Duodenal mucosa (tissue), 2 donors: ENCODE measurements at regions not wholly inside any gene's neighbourhood (a gene's known extent, or its start where the extent isn't known, plus 50 kb on each side); places are given as distances from the start of the nearest gene placed in this dataset.

Experiments
- H3K27ac ChIP-seq: one replicate; pipeline ENCODE4 v1.7.0; 2013; ENCODE audit warnings: low read depth, low read length
- H3K27me3 ChIP-seq, 2 donors: one replicate each; pipeline ENCODE4 v1.7.0; 2013; ENCODE audit warnings: low read length in 2 of 2, control low read depth in 1 of 2; ENCODE audit not compliant: insufficient read depth in 2 of 2, control insufficient read depth in 1 of 2
- H3K36me3 ChIP-seq, 2 donors: one replicate each; pipeline ENCODE4 v1.7.0; 2013; ENCODE audit warnings: low read length in 2 of 2, control low read depth in 1 of 2; ENCODE audit not compliant: insufficient read depth in 2 of 2, control insufficient read depth in 1 of 2
- H3K4me1 ChIP-seq, 2 donors: one replicate each; pipeline ENCODE4 v1.7.0; 2013; ENCODE audit warnings: low read length in 2 of 2, control low read depth in 1 of 2; ENCODE audit not compliant: insufficient read depth in 2 of 2, control insufficient read depth in 1 of 2
- H3K4me3 ChIP-seq, 2 donors: one replicate each; pipeline ENCODE4 v1.7.0; 2013; ENCODE audit warnings: low read length in 2 of 2, low read depth in 1 of 2
- H3K9ac ChIP-seq, 2 donors: one replicate each; pipeline ENCODE4 v1.7.0; 2013; ENCODE audit warnings: low read length in 2 of 2, low read depth in 1 of 2
- H3K9me3 ChIP-seq, 2 donors: one replicate each; pipeline ENCODE4 v1.7.0; 2013; ENCODE audit warnings: low read length in 2 of 2, control low read depth in 1 of 2; ENCODE audit not compliant: control insufficient read depth in 1 of 2

GRCh38 chr12:60107992-60108391, 512.2 kb downstream of the SLC16A7 start:
- Histone ChIP-seq H3K36me3 (no peaks in the 10 kb centered on the region), H3K4me1 (no peaks in the 10 kb centered on the region), H3K27me3 (no peaks in the 10 kb centered on the region), H3K27ac (no peak overlapping the region), H3K9ac (no peak overlapping the region), H3K4me3 (no peak overlapping the region), H3K9me3 (no peaks in the 10 kb centered on the region)

DNA sequence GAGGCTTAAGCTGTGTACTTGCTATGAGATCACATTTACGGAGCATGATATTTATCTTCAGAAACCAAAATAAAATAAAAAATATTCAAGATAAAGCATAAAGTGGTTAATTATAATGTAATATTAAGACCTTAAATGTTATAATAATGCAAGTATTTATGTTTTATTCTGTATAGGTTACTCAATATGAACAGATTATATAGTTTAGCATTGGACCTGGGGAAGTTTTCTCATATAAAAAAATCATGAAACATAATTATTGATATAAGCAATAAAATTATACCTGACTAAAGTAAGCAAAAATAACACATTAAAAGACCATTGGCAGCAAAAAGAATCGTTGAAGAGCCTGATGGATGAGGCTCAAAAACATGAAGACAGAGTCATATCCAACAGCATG, 516.2 kb downstream of the SLC16A7 start:
- no peaks in the 10 kb centered on the region for H3K4me1 ChIP-seq
- H3K27ac ChIP-seq: no peak overlapping the region
- no peaks in the 10 kb centered on the region for H3K36me3 ChIP-seq
- H3K27me3 ChIP-seq: no peaks in the 10 kb centered on the region
- no peak overlapping the region for H3K9ac ChIP-seq
- H3K9me3 ChIP-seq: no peaks in the 10 kb centered on the region
- H3K4me3 ChIP-seq: no peak overlapping the region

DNA sequence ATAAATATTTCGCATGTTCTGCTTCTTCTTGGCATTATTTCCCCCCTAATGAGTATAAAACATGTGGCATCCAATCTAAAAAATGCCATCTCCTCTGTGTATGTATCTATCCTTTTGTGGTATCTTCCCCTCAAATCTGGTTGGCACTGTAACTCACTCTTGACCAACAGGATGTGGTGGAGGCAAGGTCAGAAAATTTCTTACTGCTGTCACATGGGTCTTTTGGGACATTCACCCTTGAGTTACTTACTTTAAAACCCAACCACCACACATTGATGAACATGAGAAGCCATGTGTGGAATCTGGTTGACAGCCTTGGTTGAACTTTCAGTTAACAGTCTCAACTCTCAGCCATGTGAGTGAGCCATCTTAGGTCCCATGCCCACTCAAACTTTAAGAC, 516.9 kb downstream of the SLC16A7 start:
- Histone ChIP-seq H3K27ac (no peak overlapping the region), H3K27me3 (no peaks in the 10 kb centered on the region), H3K4me1 (no peaks in the 10 kb centered on the region), H3K9me3 (no peaks in the 10 kb centered on the region), H3K9ac (no peak overlapping the region), H3K36me3 (no peaks in the 10 kb centered on the region), H3K4me3 (no peak overlapping the region)

GRCh38 chr12:60114169-60114568, 518.3 kb downstream of the SLC16A7 start:
- H3K4me3 ChIP-seq: no peak overlapping the region
- no peaks in the 10 kb centered on the region for H3K36me3 ChIP-seq
- no peaks in the 10 kb centered on the region for H3K9me3 ChIP-seq
- H3K4me1 ChIP-seq: no peaks in the 10 kb centered on the region
- no peak overlapping the region for H3K9ac ChIP-seq
- H3K27ac ChIP-seq: no peak overlapping the region
- H3K27me3 ChIP-seq: no peaks in the 10 kb centered on the region

GRCh38 chr12:60119327-60119726, 523.5 kb downstream of the SLC16A7 start:
- no peak overlapping the region for H3K27ac ChIP-seq
- H3K9ac ChIP-seq: no peak overlapping the region
- H3K27me3 ChIP-seq: no peaks in the 10 kb centered on the region
- no peak overlapping the region for H3K4me3 ChIP-seq
- H3K4me1 ChIP-seq: no peaks in the 10 kb centered on the region
- H3K9me3 ChIP-seq: no peaks in the 10 kb centered on the region
- H3K36me3 ChIP-seq: no peaks in the 10 kb centered on the region

DNA sequence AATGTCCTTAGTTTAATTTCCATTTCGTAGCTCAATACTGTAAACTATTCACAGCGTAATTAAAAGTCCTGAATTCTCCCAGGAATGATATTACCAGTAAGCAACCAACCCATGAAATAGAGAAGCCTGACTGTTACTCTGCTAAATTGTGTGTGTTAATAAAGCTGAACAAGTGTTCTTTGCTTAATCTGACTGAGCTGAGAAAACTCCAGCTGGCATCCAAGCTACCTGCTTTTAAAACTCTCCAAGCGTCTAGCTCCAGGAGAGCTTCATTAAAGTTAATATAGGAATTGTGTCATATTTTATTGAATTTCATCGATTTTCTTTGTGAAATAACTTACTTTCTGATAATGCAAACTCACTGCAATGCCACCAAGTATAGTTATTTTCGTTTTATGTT, 524.4 kb downstream of the SLC16A7 start:
- no peaks in the 10 kb centered on the region for H3K36me3 ChIP-seq
- no peaks in the 10 kb centered on the region for H3K27me3 ChIP-seq
- no peak overlapping the region for H3K9ac ChIP-seq
- no peak overlapping the region for H3K27ac ChIP-seq
- H3K4me3 ChIP-seq: no peak overlapping the region
- H3K9me3 ChIP-seq: no peaks in the 10 kb centered on the region
- H3K4me1 ChIP-seq: no peaks in the 10 kb centered on the region

DNA sequence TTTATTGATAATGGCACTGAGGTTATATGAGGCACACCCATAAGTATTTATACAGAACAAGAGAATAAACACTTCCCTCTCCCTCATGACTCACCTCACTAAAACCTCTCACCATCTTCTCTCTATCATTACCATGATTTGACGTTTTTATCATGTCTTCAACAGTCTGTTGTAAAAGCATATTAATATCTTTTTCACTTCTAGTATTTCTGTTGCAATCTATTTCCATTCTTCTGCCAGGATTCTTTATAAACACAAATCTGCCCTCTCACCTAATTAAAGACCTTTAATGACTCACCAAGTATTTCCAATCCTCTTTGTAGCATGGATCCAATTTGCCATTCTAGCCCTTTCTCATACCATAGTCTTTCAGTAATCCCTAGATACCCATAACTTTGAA, 527.7 kb downstream of the SLC16A7 start:
- H3K4me1 ChIP-seq: no peaks in the 10 kb centered on the region
- peaks cover 0 to 5% of the 10 kb centered on the region in 2 donors for H3K9me3 ChIP-seq
- no peaks in the 10 kb centered on the region for H3K36me3 ChIP-seq
- no peaks in the 10 kb centered on the region for H3K27me3 ChIP-seq
- no peak overlapping the region for H3K9ac ChIP-seq
- no peak overlapping the region for H3K27ac ChIP-seq
- H3K4me3 ChIP-seq: no peak overlapping the region

DNA sequence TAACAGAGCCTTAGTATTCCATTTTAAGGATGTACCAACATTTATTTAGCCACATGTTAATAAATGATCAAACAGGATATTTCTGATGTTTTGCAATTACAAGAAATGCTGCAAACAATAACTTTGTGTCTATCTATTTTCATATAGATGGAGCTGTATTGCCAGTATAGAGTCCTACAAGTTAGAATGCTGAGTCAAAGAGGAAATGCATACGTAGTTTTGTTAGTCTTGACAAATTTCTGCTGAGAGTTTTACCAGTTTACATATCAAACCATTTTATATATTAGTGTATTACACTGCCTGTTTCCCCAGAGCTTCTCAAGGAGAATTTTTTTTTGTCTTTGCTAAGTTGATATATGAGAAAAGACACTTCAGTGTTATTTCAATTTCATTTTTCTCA, 541.7 kb downstream of the SLC16A7 start:
- Histone ChIP-seq H3K27me3 (no peaks in the 10 kb centered on the region), H3K36me3 (no peaks in the 10 kb centered on the region), H3K27ac (no peak overlapping the region), H3K4me1 (no peaks in the 10 kb centered on the region), H3K4me3 (no peak overlapping the region), H3K9me3 (no peaks in the 10 kb centered on the region), H3K9ac (no peak overlapping the region)

- Histone ChIP-seq H3K27me3 (no peaks in the 10 kb centered on the region), H3K4me3 (no peak overlapping the region), H3K9me3 (no peaks in the 10 kb centered on the region), H3K9ac (no peak overlapping the region), H3K27ac (no peak overlapping the region), H3K4me1 (no peaks in the 10 kb centered on the region), H3K36me3 (no peaks in the 10 kb centered on the region)
Observed at GRCh38 chr12:60138526-60138925, 542.7 kb downstream of the SLC16A7 start.

DNA sequence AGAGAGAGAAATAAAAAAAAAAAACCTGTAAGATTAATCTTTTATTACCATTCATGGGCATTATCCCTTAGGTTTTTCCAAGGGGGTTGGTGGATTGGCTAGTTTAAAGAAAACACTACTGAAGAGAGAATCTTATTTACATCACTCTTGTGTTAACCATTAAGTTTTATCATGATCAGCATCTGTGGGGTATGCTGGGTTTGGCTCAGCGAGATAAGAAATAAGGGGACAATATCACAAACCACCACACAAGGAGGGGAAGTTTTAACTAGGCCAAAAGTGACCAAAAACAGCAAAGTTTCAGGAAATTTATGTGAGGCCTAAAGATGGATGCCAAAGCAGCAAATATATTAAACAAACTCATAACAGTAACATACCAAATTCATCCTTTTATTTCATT, 548.6 kb downstream of the SLC16A7 start:
- Histone ChIP-seq H3K27ac (no peak overlapping the region), H3K4me3 (no peak overlapping the region), H3K9ac (no peak overlapping the region), H3K4me1 (no peaks in the 10 kb centered on the region), H3K27me3 (no peaks in the 10 kb centered on the region), H3K9me3 (no peaks in the 10 kb centered on the region), H3K36me3 (no peaks in the 10 kb centered on the region)

- Histone ChIP-seq H3K27me3 (no peaks in the 10 kb centered on the region), H3K27ac (no peak overlapping the region), H3K36me3 (no peaks in the 10 kb centered on the region), H3K4me1 (no peaks in the 10 kb centered on the region), H3K9ac (no peak overlapping the region), H3K4me3 (no peak overlapping the region), H3K9me3 (no peaks in the 10 kb centered on the region)
Observed at GRCh38 chr12:60148109-60148508, 552.3 kb downstream of the SLC16A7 start.
